NB4 (cell line): ENCODE measurements at regions not wholly inside any gene's neighbourhood (a gene's known extent, or its start where the extent isn't known, plus 50 kb on each side); places are given as distances from the start of the nearest gene placed in this dataset.

Experiments
- DNase-seq: peaks from one replicate; pipeline ENCODE4 v3.0.0; 2010; ENCODE audit warnings: low read depth
- H3K4me3 ChIP-seq: one replicate; pipeline ENCODE4 v1.5.1; 2011; ENCODE audit warnings: mild to moderate bottlenecking, low read depth, low read length, moderate library complexity
- CTCF ChIP-seq: IDR thresholded peaks from one replicate; pipeline ENCODE4 v1.5.1; 2012; ENCODE audit warnings: low read depth, low read length
- MAX ChIP-seq: IDR thresholded peaks from 2 replicates; pipeline ENCODE4 v1.6.1; 2011; ENCODE audit warnings: low read depth, low read length
- MYC ChIP-seq: IDR thresholded peaks from 2 replicates; pipeline ENCODE4 v1.6.1; 2011; ENCODE audit warnings: low read depth, low read length
- POLR2A ChIP-seq: IDR thresholded peaks from 2 replicates; pipeline ENCODE4 v1.6.1; 2011; ENCODE audit warnings: mild to moderate bottlenecking; ENCODE audit not compliant: insufficient read length; ENCODE audit errors: extremely low read depth

- H3K4me3 ChIP-seq: no peak overlapping the region
- DNase-seq: no peak
- no peak for TF ChIP-seq CTCF
- no peak for TF ChIP-seq MAX
- TF ChIP-seq MYC: no peak
- TF ChIP-seq POLR2A: no peak
Measured at GRCh38 chr20:53757472-53757913, 163.9 kb upstream of the ZNF217 start.

- no peak overlapping the region for H3K4me3 ChIP-seq
- TF ChIP-seq MYC (0 out of 2 replicates have a peak, but pooled peaks have one; percentile 7), CTCF (no peak), POLR2A (no peak), MAX (no peak)
- no peak for DNase-seq
Measured at GRCh38 chr20:53755733-53756531, 162.3 kb upstream of the ZNF217 start.

GRCh38 chr20:53753880-53754459 lies 160.3 kb upstream of the ZNF217 start:
- no peak for DNase-seq
- TF ChIP-seq MAX (no peak), POLR2A (no peak), MYC (no peak), CTCF (no peak)
- peak overlapping the region; percentile 32 for H3K4me3 ChIP-seq

- no peak for TF ChIP-seq MAX
- TF ChIP-seq POLR2A: peak; percentile 20
- no peak overlapping the region for H3K4me3 ChIP-seq
- peak; percentile 15 for DNase-seq
Measured at GRCh38 chr20:53752971-53753879, 159.6 kb upstream of the ZNF217 start.

GRCh38 chr20:53752583-53752970 lies 158.9 kb upstream of the ZNF217 start:
- H3K4me3 ChIP-seq: no peak overlapping the region
- no peak for TF ChIP-seq MYC
- no peak for TF ChIP-seq CTCF
- TF ChIP-seq POLR2A: no peak
- TF ChIP-seq MAX: no peak
- DNase-seq: no peak
